Body of pancreas (tissue), 4 donors: ENCODE measurements at regions not wholly inside any gene's neighbourhood (a gene's known extent, or its start where the extent isn't known, plus 50 kb on each side); places are given as distances from the start of the nearest gene placed in this dataset.

Experiments
- POLR2A ChIP-seq, 3 donors: fragments of 450-650 bp; IDR thresholded peaks; one replicate each; pipeline ENCODE4 v1.6.1; 2016; ENCODE audit warnings: antibody characterized with exemption in 3 of 3, mild to moderate bottlenecking in 2 of 3
- TF ChIP-seq, protein P1 (sequence below), 7 experiments: fragments of 450-650 bp in 4 of 7; fragments of 200-600 bp in 3 of 7; sonication (generic) in 3 of 7; IDR thresholded peaks; one replicate each; pipeline ENCODE4 v1.5.1; 2016 to 2019; ENCODE audit warnings: antibody characterized with exemption in 7 of 7

DNA sequence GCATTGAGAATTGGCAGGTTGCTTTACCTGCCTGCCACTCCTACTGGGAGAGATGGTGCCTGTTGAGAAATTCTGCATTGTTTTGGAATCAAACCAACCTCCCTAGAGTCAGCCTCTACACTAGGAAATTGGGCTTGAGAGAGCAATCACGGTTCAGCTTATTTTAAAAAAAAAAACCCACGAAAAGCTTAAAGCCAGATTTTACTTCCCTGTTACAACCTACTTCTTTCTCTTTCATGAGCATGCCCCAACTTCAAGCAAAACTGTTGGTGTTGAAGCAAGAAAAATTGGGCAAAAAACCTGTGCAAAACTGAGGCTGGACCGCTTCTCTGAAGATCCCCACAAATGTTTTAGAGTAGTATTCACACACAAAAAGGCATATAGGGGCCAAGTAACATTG is 134.6 kb upstream of the ZEB2 start:
- TF ChIP-seq, protein P1, sequence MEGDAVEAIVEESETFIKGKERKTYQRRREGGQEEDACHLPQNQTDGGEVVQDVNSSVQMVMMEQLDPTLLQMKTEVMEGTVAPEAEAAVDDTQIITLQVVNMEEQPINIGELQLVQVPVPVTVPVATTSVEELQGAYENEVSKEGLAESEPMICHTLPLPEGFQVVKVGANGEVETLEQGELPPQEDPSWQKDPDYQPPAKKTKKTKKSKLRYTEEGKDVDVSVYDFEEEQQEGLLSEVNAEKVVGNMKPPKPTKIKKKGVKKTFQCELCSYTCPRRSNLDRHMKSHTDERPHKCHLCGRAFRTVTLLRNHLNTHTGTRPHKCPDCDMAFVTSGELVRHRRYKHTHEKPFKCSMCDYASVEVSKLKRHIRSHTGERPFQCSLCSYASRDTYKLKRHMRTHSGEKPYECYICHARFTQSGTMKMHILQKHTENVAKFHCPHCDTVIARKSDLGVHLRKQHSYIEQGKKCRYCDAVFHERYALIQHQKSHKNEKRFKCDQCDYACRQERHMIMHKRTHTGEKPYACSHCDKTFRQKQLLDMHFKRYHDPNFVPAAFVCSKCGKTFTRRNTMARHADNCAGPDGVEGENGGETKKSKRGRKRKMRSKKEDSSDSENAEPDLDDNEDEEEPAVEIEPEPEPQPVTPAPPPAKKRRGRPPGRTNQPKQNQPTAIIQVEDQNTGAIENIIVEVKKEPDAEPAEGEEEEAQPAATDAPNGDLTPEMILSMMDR (IDR thresholded peaks at IDR 0.05): no peak
- TF ChIP-seq POLR2A (IDR thresholded peaks at IDR 0.05): no peak
